T-helper 1 cell (primary cell): ENCODE measurements at regions not wholly inside any gene's neighbourhood (a gene's known extent, or its start where the extent isn't known, plus 50 kb on each side); places are given as distances from the start of the nearest gene placed in this dataset.
A peak's percentile ranks its signal among the peaks of the same experiment; 100 is the strongest.

Experiments
- DNase-seq, 5 donors: peaks; one replicate each; pipeline ENCODE4 v3.0.0-alpha.2; 2012 to 2020

GRCh38 chr7:17697128-17697881 lies 243.0 kb downstream of the SNX13 start:
- no peak for DNase-seq

DNA sequence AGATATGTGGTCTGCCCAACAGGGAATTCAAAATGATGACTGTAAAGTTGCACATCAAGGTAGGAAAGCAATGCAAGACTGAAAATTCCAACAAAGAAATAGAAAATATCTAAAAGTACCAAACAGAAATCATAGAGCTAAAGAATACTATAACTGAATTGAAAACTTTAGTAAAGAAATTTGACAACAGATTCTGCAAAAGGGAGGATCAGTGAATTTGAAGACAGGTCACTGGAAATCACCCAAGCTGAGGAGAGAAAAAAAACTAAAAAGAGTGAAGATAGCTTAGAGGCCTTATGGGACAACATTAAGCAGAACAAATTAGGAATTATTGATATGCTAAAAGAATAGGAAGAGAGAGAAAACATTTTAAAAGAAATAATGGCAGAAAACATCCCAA lies 240.6 kb downstream of the SNX13 start:
- no peak for DNase-seq

DNA sequence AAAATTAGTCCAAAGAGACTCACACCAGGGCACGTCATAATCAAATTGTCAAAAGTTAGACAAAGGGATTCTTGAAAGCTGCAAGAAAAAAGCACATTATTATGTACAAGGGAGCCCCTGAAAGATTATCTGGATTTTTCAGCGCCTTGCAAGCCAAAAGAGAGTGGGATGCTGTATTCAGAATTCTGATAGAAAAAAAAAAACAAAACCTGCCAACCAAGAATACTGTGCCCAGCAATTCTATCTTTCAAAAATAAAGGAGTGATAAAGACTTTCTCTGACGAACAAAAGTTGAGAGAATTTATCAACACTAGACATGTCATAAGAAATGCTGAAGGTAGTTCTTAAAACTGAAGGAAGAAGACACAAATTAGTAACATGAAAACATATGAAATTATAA lies 240.2 kb downstream of the SNX13 start:
- no peak for DNase-seq

DNA sequence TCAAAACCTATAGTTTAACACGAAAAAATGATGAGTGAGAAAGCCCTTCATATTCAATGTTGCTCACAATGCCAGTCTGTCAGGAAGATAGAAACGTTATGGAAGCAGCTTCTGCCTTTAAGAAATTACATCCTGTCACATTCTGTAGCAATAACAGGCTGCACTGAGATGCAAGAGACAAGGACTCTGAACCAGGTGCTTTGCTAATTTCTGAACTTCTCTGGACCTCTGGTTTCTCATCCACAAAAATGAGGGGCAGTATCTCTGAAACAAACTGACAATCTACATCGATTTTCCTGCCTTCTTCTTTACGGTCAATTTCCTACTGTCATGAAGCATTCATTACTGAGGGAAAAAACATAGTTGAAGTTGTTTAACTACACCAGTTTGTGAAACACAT lies 234.0 kb downstream of the SNX13 start:
- no peak for DNase-seq

DNA sequence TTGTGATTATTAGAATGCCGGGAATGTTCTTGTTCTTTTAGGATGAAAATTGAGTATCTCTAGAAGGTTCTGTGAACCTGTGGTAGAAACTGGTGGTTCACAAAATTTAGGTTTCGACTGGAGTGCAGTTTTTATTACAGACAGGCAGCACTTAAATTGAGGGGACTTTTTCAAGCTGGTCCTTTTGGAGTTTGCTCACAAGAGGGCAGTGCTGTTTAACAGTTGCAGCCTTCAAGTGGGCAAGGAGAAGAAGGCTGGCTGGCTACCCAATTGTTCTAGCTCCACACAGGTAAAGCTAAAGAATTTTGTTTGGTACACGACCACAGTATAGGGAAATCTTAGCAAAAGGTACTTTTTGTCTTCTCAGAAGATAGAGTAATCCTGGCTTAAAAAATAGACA lies 233.6 kb downstream of the SNX13 start:
- peak in 2 of 5 donors; percentile 13 to 25 for DNase-seq

DNA sequence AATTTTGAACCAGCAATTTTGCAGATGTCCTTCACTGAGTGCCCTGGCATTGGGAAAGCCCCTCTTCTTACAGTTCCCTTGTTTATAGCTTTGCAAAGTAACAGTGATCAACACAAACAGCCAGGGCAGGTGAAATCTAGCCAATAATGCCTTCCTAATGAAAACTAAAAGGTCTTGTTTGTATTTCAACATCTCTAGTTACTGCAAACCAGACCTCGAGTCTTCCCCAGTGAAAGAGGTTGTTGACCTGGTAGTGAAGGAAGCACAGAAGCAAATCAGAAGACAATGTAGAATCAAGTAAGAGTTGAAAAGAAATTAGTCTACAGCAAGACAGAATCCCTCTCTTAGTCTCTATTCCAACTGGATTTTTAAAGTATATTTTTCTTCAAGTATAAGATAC lies 231.2 kb downstream of the SNX13 start:
- no peak for DNase-seq

DNA sequence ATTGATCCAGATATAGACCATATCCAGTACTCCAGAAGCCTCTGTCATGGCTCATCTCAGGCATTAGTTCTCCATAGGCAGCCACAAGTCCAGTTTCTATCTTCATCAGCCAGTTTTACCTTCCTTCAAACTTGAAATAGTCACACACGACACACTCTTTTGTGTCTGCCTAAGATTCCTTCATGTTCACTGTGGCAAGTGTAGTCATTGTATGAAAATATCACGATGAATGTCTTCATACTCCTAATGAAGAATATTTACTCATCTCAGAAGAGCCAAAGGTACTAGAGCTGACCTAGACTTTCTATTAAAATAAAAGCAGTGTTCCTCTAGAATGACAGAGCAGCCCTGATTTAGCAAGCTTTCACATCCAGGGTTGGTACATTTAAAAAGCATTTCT lies 230.7 kb downstream of the SNX13 start:
- no peak for DNase-seq

GRCh38 chr7:17710312-17710711 lies 230.0 kb downstream of the SNX13 start:
- no peak for DNase-seq

DNA sequence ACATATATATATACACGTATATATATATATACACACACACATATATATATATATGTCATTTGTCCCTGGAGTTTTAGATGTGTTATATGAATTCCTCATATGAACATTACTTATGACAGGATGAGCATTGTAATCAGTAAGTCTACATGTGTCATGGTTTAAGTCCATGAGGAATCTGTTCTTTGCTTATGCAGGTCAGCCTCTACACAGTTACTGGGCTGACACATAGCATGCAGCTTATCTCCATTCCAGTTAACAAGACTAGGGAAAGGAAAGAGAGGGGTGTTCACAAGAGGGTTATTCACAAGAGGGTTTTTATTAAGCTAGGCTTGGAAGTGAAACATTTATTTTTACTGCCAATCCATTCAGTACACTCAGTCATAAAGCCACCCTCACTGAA lies 226.7 kb downstream of the SNX13 start:
- no peak for DNase-seq

DNA sequence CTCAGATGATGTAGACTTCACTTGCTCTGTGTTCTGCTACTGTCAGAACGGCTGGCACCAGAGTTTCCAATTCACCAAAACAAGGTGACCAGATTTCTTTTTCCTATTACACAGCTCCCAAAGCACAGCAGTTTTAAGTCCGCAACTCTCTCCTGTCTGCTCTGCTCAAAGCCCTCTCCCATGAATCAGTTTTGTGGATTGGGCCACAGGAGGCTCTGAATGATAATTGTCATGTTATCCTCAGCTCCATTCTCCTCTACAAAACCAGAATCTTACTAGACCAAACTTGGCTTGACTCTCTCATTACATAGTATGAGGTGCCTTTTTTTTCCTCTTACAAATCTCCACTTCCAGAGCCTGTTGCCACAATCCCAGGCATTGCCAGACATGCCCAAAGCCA lies 223.5 kb downstream of the SNX13 start:
- DNase-seq: no peak

- no peak for DNase-seq
These were observed 220.3 kb downstream of the SNX13 start for GRCh38 chr7:17719998-17720397.

DNA sequence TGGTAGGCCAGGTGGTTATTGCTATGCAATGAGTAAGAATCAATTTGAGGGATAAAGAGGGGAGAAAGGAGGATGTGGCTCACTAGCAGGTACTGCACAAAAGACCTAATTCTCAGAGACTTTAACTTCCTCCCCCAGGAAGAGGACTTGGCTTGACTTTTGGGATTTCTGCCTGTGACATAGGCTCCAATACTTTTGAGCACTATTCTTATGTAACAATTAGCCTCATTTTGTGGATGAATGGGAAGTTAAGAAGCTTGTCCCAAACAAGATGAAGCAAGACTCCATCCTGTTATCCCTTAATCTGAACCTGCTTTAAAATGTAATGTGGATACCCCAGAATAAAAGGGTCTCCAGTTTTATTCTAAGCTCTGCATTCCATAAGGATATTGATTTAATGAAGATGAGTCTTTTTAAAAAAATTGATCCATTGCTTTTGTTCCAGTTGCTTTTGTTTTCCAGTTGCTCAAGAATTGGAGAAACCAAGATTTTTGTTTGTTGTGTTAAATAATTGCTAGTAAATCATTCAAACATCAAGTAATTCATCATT lies 218.5 kb downstream of the SNX13 start:
- no peak for DNase-seq

- DNase-seq: no peak
These were observed 217.5 kb downstream of the SNX13 start for GRCh38 chr7:17722798-17723197.

GRCh38 chr7:17725821-17726220 lies 214.5 kb downstream of the SNX13 start:
- DNase-seq: no peak

- DNase-seq: no peak
These were observed 208.2 kb downstream of the SNX13 start for GRCh38 chr7:17732083-17732482.
